ENCODE measurements at regions not wholly inside any gene's neighbourhood (a gene's known extent, or its start where the extent isn't known, plus 50 kb on each side); places are given as distances from the start of the nearest gene placed in this dataset.

DNA sequence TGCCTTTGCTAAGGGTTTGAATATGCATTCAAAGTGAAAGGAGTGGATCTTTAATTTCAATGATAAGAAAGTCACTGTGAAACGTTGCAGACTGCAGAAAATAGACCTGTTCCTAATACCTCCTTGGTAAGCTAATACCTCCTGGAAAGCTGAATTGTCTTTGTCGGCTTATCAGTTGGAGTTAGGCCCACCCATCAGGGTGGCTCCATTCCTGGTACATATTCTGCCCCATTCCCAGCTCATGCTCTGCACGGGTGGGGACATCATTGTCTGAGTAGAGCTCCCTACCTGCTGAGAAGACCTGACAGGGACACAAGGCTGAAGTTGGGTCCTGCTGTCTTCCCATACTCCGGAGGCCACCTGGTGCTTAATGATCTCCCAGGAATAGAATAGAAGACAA is 203.3 kb downstream of the EN1 start:
- ATAC-seq, result no peak
- peaks cover 2% of the 10 kb centered on the region for H3K27me3 Mint-ChIP-seq (ENCODE audit: low read depth)
- H3K9me3 Mint-ChIP-seq, result no peaks in the 10 kb centered on the region
- DNase-seq, result no peak
- no peaks in the 10 kb centered on the region for H3K36me3 Mint-ChIP-seq (ENCODE audit: insufficient read depth)
- no peak overlapping the region for H3K4me3 Mint-ChIP-seq
- no peaks in the 10 kb centered on the region for H3K4me1 Mint-ChIP-seq (ENCODE audit: low read depth)

DNA sequence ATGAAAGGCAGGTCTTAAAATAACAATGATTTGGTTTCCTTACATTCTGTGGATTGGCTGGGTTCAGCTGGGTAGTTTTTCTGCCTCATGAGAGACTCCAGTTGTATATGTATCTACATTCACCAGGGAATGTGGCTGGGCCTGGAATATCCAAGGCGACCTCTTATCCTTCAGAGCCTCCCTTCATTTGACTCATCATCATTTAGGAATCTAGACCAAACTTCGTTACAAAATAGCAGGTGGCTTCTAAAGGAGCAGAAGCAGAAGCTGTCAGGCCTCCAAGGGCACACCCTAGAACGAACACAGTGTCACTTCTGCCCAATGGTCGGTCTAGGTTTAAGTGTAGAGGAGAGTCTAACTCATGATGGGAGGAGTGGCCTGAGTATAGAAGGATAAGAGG is 204.2 kb downstream of the EN1 start:
- Mint-ChIP-seq H3K27me3 (ENCODE audit: low read depth) (peaks cover 2% of the 10 kb centered on the region), H3K36me3 (ENCODE audit: insufficient read depth) (no peaks in the 10 kb centered on the region), H3K4me3 (no peak overlapping the region), H3K4me1 (ENCODE audit: low read depth) (no peaks in the 10 kb centered on the region), H3K9me3 (no peaks in the 10 kb centered on the region)
- DNase-seq (no peak), ATAC-seq (no peak)

DNA sequence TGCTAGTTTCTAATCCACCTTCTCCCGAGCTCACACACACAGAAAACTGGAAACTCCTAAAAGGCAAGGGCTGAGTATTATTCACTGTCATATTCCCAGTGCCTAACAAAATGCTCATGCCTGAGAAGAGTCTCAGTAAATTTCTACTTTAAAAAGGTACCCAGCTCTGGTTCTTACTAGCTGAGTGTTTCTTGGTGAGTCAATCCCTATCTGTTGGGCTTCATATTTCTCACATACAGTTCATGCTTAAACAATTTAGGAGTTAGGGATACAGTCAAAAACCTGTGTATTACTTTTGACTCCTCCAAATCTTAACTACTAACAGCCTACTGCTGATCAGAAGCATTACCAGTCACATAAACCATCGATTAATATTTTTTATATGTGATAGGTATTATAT is 204.9 kb downstream of the EN1 start:
- Mint-ChIP-seq H3K4me1 (ENCODE audit: low read depth) (no peaks in the 10 kb centered on the region), H3K27me3 (ENCODE audit: low read depth) (peaks cover 2% of the 10 kb centered on the region), H3K36me3 (ENCODE audit: insufficient read depth) (no peaks in the 10 kb centered on the region), H3K9me3 (no peaks in the 10 kb centered on the region), H3K4me3 (no peak overlapping the region)
- ATAC-seq (no peak), DNase-seq (no peak)

DNA sequence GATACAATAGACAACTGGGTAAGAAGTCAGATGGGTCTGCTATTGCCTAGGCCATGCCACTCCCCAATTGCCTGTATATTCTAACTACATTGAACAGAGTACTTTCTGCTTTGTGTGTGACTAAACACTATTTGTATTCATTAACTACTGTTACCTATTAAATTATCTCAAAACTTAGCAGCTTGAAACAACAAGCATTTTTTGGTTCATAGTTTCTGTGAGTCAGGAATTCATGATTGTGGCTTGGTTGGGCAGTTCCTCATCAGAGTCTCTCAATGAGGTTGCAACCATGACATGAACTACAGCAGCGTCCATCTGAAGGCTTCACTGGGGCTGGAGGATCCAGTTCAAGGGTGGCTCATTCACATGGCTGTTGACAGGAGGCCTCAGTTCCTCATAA is 205.7 kb downstream of the EN1 start:
- DNase-seq, result no peak
- Mint-ChIP-seq H3K36me3 (ENCODE audit: insufficient read depth) (peaks cover 2% of the 10 kb centered on the region), H3K4me1 (ENCODE audit: low read depth) (no peaks in the 10 kb centered on the region), H3K4me3 (no peak overlapping the region), H3K27me3 (ENCODE audit: low read depth) (peaks cover 6% of the 10 kb centered on the region), H3K9me3 (no peaks in the 10 kb centered on the region)
- no peak for ATAC-seq

DNA sequence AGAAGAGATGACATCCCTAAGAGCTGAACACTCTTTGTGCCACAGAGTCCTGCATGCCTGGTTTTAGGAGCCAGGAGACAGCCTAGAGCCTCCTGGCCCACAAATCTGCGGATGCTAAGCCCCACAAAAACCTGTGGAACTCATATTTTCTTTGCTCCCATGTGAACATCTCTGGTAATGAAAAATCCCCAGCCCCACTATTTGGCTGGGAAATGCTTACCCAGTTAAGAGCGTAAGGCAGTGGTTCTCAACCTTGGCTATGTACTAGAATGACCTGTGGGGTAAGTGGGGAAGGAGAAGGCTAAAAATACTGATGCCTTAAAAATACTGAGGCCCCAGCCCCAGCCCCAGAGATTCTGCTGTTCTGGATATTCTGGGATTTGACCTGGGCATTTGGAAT is 208.1 kb downstream of the EN1 start:
- Mint-ChIP-seq H3K9me3 (no peaks in the 10 kb centered on the region), H3K4me3 (no peak overlapping the region), H3K4me1 (ENCODE audit: low read depth) (no peaks in the 10 kb centered on the region), H3K27me3 (ENCODE audit: low read depth) (peaks cover 8% of the 10 kb centered on the region), H3K36me3 (ENCODE audit: insufficient read depth) (peaks cover 2% of the 10 kb centered on the region)
- ATAC-seq (no peak), DNase-seq (no peak)

DNA sequence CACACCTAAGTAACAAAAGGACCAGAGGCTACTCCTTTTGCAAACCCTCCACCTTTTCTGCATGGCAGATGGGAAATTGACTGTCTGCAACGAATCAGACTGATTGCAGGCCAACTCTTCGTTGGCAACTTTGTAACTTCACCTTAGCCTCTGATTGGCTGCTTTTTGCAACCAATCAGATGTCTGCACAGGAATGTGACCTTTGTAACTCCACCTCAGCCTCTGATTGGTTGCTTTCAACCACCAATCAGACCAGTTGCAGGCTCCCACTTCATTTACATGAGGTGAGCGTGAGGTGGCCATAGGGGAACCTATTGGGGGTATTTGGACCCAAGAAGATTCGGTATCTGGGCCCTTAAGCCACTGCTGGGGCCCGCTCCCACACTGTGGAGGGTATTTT is 209.0 kb downstream of the EN1 start:
- Mint-ChIP-seq H3K27me3 (ENCODE audit: low read depth) (peaks cover 6% of the 10 kb centered on the region), H3K36me3 (ENCODE audit: insufficient read depth) (peaks cover 2% of the 10 kb centered on the region), H3K9me3 (no peaks in the 10 kb centered on the region), H3K4me3 (no peak overlapping the region), H3K4me1 (ENCODE audit: low read depth) (no peaks in the 10 kb centered on the region)
- DNase-seq (no peak), ATAC-seq (no peak)

DNA sequence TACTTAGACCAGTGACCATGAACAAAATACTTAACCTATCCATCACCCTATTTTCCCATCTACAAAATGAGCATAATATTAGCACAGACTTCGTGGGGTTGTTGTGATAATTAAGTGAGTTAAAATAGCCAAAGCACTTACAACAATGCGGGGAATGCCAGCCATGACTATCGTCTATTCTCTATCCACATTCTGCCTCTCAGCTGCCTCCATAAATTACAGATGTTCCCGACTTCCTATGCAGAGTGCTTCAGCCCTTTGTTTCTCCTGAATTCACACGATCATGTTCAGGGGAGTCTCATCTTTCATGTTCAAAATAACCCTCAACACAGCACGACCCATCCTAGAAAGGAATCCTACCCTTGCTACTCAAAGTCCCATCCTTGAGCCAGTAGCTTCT is 211.6 kb downstream of the EN1 start:
- DNase-seq (no peak), ATAC-seq (no peak)
- H3K27me3 Mint-ChIP-seq (ENCODE audit: low read depth), result peaks cover 6% of the 10 kb centered on the region
- no peaks in the 10 kb centered on the region for H3K9me3 Mint-ChIP-seq
- H3K4me3 Mint-ChIP-seq, result no peak overlapping the region
- H3K4me1 Mint-ChIP-seq (ENCODE audit: low read depth), result no peaks in the 10 kb centered on the region
- H3K36me3 Mint-ChIP-seq (ENCODE audit: insufficient read depth), result peaks cover 2% of the 10 kb centered on the region

DNA sequence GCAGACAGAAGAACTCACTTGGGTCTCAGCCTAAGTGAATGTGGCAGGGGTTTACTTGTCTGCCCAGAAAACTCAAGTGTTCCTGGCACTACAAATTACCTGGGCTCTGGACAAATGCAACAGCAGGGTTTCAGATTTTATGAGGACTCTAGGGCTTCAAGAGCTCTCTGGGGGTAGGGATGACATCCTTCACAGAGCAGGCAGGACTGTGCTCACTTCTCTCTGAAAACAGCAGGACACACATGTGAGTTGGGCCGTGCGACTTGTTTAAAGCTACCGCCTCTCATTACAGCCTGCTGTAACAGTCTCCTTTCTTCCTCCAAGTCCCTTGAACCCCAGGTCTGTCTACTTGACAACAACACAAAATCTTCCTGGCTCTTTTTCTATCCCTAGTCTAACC is 212.6 kb downstream of the EN1 start:
- no peaks in the 10 kb centered on the region for H3K9me3 Mint-ChIP-seq
- peaks cover 2% of the 10 kb centered on the region for H3K36me3 Mint-ChIP-seq (ENCODE audit: insufficient read depth)
- H3K4me1 Mint-ChIP-seq (ENCODE audit: low read depth), result no peaks in the 10 kb centered on the region
- ATAC-seq, result no peak
- DNase-seq, result no peak
- H3K27me3 Mint-ChIP-seq (ENCODE audit: low read depth), result peaks cover 6% of the 10 kb centered on the region
- H3K4me3 Mint-ChIP-seq, result no peak overlapping the region

DNA sequence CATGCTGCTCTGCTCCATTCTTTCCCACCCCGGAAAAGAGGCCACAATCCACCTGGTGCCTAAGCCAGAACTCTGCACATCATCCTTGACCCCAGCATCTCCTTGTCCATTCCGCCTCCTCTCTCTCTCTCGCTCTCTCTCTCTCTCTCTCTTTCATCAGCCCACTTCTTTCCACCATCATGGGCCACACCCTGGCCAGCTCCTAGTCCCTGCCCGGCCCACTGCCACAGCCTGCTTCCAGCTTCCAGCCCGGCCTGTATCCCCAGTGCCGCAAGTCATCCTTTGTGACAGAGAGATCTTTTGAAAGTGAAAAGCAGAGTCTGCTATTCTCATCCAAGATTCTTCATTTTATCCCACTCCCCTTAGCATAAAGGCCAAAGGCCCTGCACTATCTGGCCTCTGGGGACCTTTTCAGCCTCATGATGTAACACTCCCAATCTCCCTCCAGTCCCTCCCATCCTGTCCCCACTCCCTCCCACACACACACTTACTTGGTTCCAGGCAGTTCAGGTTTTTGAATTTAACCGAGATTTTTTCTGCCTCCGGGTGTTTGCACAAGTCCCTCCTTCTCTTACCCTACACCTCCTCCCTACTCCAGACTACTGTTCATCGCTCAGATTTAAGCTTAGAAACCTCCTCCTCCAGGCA is 214.0 kb downstream of the EN1 start:
- no peaks in the 10 kb centered on the region for H3K9me3 Mint-ChIP-seq
- no peak overlapping the region for H3K4me3 Mint-ChIP-seq
- DNase-seq (no peak), ATAC-seq (no peak)
- H3K4me1 Mint-ChIP-seq (ENCODE audit: low read depth), result no peaks in the 10 kb centered on the region
- peaks cover 6% of the 10 kb centered on the region for H3K27me3 Mint-ChIP-seq (ENCODE audit: low read depth)
- H3K36me3 Mint-ChIP-seq (ENCODE audit: insufficient read depth), result peaks cover 2% of the 10 kb centered on the region

DNA sequence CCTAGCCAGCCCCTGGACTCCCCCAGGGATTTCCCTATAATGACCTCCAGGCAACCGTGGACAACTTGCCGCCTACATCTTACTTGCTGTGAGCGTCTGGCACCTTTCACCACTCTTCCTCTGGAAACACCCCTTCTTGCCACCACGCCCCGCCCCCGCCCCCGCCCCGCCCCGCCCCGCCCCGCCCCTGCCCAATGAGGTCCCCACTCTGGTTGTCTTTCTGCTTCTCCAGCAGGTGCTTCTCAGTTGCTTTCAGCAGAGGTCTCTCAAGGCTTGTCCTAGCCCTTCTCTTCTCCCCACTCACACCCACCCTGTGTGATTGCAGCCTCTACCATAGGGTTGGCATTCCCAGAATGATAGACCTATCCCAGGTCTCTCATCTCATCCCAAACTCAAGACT is 214.5 kb downstream of the EN1 start:
- no peak overlapping the region for H3K4me3 Mint-ChIP-seq
- H3K9me3 Mint-ChIP-seq, result no peaks in the 10 kb centered on the region
- no peaks in the 10 kb centered on the region for H3K4me1 Mint-ChIP-seq (ENCODE audit: low read depth)
- ATAC-seq, result no peak
- peaks cover 2% of the 10 kb centered on the region for H3K36me3 Mint-ChIP-seq (ENCODE audit: insufficient read depth)
- H3K27me3 Mint-ChIP-seq (ENCODE audit: low read depth), result peaks cover 6% of the 10 kb centered on the region
- DNase-seq, result no peak

DNA sequence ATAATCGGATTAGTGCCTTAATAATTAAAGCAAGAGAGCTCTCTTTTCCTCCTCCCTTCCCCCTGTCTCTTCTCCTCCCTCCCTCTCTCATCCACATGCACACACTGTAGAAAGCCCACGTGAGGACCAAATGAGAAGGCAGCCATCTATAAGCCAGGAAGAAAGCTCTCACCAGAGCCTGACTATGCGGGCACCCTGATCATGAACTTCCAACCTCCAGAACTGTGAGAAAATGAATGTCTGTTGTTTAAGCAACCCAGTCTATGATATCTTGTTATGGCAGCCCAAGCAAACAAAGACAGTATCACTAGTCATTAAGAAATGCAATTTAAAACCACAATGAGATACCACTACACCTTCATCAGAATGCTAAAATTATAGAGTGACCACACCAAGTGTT is 220.3 kb downstream of the EN1 start:
- H3K9me3 Mint-ChIP-seq, result peaks cover 4% of the 10 kb centered on the region
- H3K36me3 Mint-ChIP-seq (ENCODE audit: insufficient read depth), result no peaks in the 10 kb centered on the region
- no peak overlapping the region for H3K4me3 Mint-ChIP-seq
- H3K27me3 Mint-ChIP-seq (ENCODE audit: low read depth), result no peaks in the 10 kb centered on the region
- ATAC-seq (no peak), DNase-seq (no peak)
- H3K4me1 Mint-ChIP-seq (ENCODE audit: low read depth), result no peaks in the 10 kb centered on the region

DNA sequence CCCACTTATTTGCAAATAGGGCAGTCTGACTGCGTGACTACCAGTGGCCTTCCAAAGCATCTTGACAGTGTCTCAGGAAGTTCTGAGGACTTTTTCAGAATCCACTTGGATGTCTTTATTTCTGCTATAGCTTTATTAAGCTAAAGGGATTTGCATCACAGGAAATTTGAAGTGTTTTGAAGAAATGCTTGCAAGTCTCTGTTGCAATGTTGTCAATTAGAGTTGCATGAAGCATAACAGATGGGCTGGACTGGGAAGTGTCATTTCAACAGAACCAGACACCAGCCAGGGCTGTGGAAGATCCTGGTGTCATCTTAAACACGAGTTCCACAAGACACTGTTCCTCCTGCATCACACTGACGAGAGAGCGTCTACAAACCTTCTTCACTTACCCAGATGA is 224.5 kb downstream of the EN1 start:
- Mint-ChIP-seq H3K9me3 (peaks cover 4% of the 10 kb centered on the region), H3K27me3 (ENCODE audit: low read depth) (peaks cover 4% of the 10 kb centered on the region), H3K4me1 (ENCODE audit: low read depth) (no peaks in the 10 kb centered on the region), H3K4me3 (no peak overlapping the region), H3K36me3 (ENCODE audit: insufficient read depth) (no peaks in the 10 kb centered on the region)
- DNase-seq, result no peak
- ATAC-seq, result no peak

DNA sequence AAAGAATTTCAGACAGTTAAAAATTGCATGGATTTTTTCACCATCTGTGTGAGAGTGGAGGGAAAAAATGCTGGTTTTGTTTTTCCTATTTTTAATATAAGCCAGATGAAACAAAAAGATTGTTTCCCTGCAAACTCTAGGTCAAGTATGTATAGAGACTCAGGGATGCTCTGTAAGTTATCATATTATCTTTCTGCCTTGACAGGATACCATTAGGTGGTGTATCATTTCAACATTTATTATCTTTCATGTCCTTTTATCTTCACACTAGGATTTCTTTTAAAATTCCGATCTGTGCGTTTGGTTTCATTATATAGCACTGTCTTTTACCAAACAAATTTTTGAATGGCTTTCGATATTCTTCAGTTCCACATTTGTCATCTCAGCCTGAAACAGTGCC is 225.3 kb downstream of the EN1 start:
- no peaks in the 10 kb centered on the region for H3K9me3 Mint-ChIP-seq
- H3K36me3 Mint-ChIP-seq (ENCODE audit: insufficient read depth), result no peaks in the 10 kb centered on the region
- no peaks in the 10 kb centered on the region for H3K4me1 Mint-ChIP-seq (ENCODE audit: low read depth)
- no peak for DNase-seq
- H3K4me3 Mint-ChIP-seq, result no peak overlapping the region
- peaks cover 5% of the 10 kb centered on the region for H3K27me3 Mint-ChIP-seq (ENCODE audit: low read depth)
- ATAC-seq, result no peak

DNA sequence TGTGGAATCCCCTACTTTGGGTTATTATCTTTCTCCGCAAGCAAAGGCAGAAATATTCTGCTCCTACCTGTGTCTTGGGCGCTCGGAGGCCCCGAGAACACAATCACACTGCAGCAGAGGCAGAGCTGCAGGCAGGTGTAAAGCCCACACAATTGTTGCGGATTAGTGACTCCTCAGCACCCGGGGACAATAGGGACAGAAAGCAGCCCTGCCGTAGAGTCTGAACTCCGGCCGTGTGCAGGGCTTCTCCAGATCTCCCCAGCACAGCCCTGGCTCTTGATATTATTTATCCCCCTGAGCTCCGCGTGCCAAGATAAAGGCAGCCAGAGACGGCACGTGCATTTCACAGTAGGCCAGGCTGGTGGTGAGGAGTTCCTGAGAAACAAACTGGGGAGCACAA is 229.2 kb downstream of the EN1 start:
- ATAC-seq (no peak), DNase-seq (no peak)
- Mint-ChIP-seq H3K9me3 (no peaks in the 10 kb centered on the region), H3K36me3 (ENCODE audit: insufficient read depth) (no peaks in the 10 kb centered on the region), H3K4me3 (no peak overlapping the region), H3K4me1 (ENCODE audit: low read depth) (no peaks in the 10 kb centered on the region), H3K27me3 (ENCODE audit: low read depth) (peaks cover 8% of the 10 kb centered on the region)

DNA sequence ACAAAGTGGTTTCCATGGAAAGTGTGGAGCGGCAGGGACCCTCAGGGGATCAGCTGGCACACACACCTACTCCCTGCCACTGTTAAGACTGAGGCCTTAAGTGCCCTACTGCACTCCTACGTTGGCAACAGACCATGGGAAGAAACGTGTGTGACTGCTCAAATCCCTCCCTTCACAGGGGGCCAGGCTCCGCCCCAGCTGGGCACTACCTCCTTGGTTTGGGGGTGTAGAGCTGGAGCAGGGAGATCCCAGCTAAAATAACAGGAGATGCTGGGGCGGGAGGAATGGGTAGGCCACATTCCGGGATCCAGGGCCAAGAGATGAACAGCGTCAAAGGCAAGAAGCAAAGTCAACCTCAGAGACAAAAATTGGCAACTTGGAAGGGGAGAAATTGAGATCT is 231.0 kb downstream of the EN1 start:
- Mint-ChIP-seq H3K9me3 (no peaks in the 10 kb centered on the region), H3K4me1 (ENCODE audit: low read depth) (no peaks in the 10 kb centered on the region), H3K27me3 (ENCODE audit: low read depth) (peaks cover 10% of the 10 kb centered on the region), H3K36me3 (ENCODE audit: insufficient read depth) (no peaks in the 10 kb centered on the region), H3K4me3 (no peak overlapping the region)
- ATAC-seq, result no peak
- DNase-seq, result no peak

DNA sequence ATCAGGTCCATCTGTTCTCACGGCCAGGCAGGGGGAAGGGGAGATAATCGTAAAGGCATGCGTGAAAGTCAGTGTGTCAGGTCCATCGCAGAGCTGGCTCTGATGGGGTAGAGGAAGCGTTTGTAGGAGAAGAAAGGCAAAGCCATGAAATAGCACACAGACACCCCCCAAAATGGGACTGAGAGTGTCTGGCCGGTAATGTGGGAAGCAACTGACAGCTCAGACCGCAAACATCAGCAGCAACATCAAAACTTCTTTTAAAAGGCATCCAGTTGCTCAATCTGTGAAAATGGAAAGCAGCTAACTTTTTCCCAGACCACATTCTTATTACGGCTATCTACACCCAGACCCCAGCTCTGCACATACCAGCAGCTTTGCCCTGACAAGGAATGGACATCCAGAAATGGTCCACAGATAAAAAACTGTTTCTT is 232.6 kb downstream of the EN1 start:
- Mint-ChIP-seq H3K36me3 (ENCODE audit: insufficient read depth) (no peaks in the 10 kb centered on the region), H3K27me3 (ENCODE audit: low read depth) (peaks cover 10% of the 10 kb centered on the region), H3K9me3 (no peaks in the 10 kb centered on the region), H3K4me3 (no peak overlapping the region), H3K4me1 (ENCODE audit: low read depth) (no peaks in the 10 kb centered on the region)
- ATAC-seq, result no peak
- DNase-seq, result no peak

All from activated T-cell treated with anti-CD3 and anti-CD28 coated beads, Interleukin-2, amount 50 U/mL, for 4 hours (primary cell).